Body of pancreas (tissue), 4 donors: ENCODE measurements at regions not wholly inside any gene's neighbourhood (a gene's known extent, or its start where the extent isn't known, plus 50 kb on each side); places are given as distances from the start of the nearest gene placed in this dataset.
"Not testable (repeated sequence)": the region's sequence is repeated elsewhere in the genome, so short reads cannot be mapped to it uniquely, and the experiment has no call there.

Source experiments
- ATAC-seq: fragments of 150-250 bp; one replicate; pipeline ENCODE4 v1.9.1; 2016
- DNase-seq, 4 donors: peaks; one replicate each; pipeline ENCODE4 v3.0.0-alpha.2; 2019
- H3K27ac ChIP-seq, 4 donors: fragments of 200-600 bp; sonication (generic); 1 replicate in 3 of 4; 2 replicates in 1 of 4; pipeline versions ENCODE4 v1.5.1 to v1.6.1; 2016 to 2019; ENCODE audit warnings: mild to moderate bottlenecking in 1 of 4, mixed read lengths in 1 of 4, moderate library complexity in 1 of 4
- H3K27me3 ChIP-seq, 2 donors: fragments of 200-600 bp; sonication (generic); one replicate each; pipeline ENCODE4 v1.6.0; 2016; ENCODE audit warnings: mild to moderate bottlenecking in 1 of 2
- H3K36me3 ChIP-seq, 2 donors: fragments of 200-600 bp; sonication (generic); replicated peaks in 1 of 2; 2 replicates each; pipeline ENCODE4 v1.5.1; 2016; ENCODE audit warnings: low read depth in 2 of 2; ENCODE audit not compliant: insufficient read depth in 1 of 2
- H3K4me1 ChIP-seq: fragments of 200-600 bp; sonication (generic); one replicate; pipeline ENCODE4 v1.6.0; 2016
- H3K4me3 ChIP-seq, 2 donors: fragments of 200-600 bp; sonication (generic); 1 replicate in 1 of 2; 2 replicates in 1 of 2; pipeline ENCODE4 v1.5.1; 2016 to 2019
- H3K9me3 ChIP-seq, 3 donors: fragments of 200-600 bp; sonication (generic); 1 replicate in 2 of 3; 2 replicates in 1 of 3; pipeline ENCODE4 v1.5.1; 2016
- CTCF ChIP-seq, 7 experiments: fragments of 450-650 bp in 4 of 7; fragments of 200-600 bp in 3 of 7; sonication (generic) in 3 of 7; IDR thresholded peaks; one replicate each; pipeline ENCODE4 v1.5.1; 2016 to 2019; ENCODE audit warnings: antibody characterized with exemption in 7 of 7
- POLR2A ChIP-seq, 3 donors: fragments of 450-650 bp; IDR thresholded peaks; one replicate each; pipeline ENCODE4 v1.6.1; 2016; ENCODE audit warnings: antibody characterized with exemption in 3 of 3, mild to moderate bottlenecking in 2 of 3
- WGBS, 2 donors: methylation state at CpG; one replicate each; pipeline ENCODE4 v1.1.5; 2017; 5-methylcytosine and 5-hydroxymethylcytosine counted together
- intact Hi-C: fragments of 100-400 bp; cut with DNase I; formaldehyde crosslinking; loops from one replicate; pipeline ENCODE4 v1.15.1; 2023

DNA sequence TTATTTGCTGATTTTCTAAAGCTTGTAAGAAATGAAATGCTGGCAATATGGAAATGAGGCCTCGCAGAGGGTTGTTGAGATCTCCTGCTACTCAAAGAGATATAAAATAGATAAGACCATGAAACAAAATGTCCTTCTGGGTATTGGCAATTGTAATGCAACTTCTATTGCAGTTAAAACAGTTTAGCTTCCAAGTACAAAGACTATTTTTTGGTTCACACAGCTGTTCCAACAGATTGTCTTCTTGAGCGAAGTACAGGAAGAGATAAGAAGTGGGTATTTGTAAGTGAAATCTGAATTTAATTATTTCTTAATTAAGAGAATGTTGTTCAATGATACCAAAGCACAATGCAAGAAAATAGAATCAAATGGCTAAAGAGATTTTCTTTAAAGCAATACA lies 801.5 kb upstream of the GBE1 start:
- TF ChIP-seq POLR2A (IDR thresholded peaks at IDR 0.05) (no peak), CTCF (IDR thresholded peaks at IDR 0.05) (no peak)
- Histone ChIP-seq H3K9me3 (no peaks in the 10 kb centered on the region), H3K36me3 (no peaks in the 10 kb centered on the region), H3K4me3 (no peak overlapping the region), H3K4me1 (no peaks in the 10 kb centered on the region), H3K27ac (no peak overlapping the region), H3K27me3 (no peaks in the 10 kb centered on the region)
- no peak for DNase-seq
- 42 to 65% methylated on average over 2 of the region's 2 CpGs for WGBS, 2 donors
- ATAC-seq = no peak
- intact Hi-C loops = no loop called here

DNA sequence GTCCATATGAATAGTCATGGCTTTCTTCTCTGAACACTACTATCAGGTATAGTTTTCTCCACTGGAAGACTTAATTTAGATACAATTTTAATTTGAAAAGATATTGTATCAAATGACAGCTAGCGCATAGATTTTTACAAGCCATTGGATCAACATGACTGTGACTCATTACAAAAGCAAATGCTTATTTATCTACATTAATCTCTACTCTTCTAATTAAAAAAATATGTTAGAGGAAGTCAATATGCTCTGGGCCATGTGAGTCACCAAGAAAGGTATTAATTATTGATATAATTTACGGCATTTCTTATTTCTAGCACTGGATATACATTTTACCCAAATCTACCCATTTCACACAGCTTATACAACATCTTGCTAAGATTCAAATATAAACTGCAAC lies 800.3 kb upstream of the GBE1 start:
- WGBS, 2 donors = 88 to 95% methylated on average over 2 of the region's 2 CpGs
- TF ChIP-seq POLR2A (IDR thresholded peaks at IDR 0.05) = no peak
- no peak for TF ChIP-seq CTCF (IDR thresholded peaks at IDR 0.05)
- ATAC-seq = no peak
- intact Hi-C loops = no loop called here
- no peak for DNase-seq
- no peaks in the 10 kb centered on the region for H3K27me3 ChIP-seq
- H3K4me1 ChIP-seq = no peaks in the 10 kb centered on the region
- H3K36me3 ChIP-seq = no peaks in the 10 kb centered on the region
- H3K9me3 ChIP-seq = no peaks in the 10 kb centered on the region
- no peak overlapping the region for H3K4me3 ChIP-seq
- H3K27ac ChIP-seq = no peak overlapping the region

GRCh38 chr3:82558081-82558480 lies 796.6 kb upstream of the GBE1 start:
- no peak for DNase-seq
- TF ChIP-seq POLR2A (IDR thresholded peaks at IDR 0.05) = no peak
- TF ChIP-seq CTCF (IDR thresholded peaks at IDR 0.05) = no peak
- no peaks in the 10 kb centered on the region for H3K36me3 ChIP-seq
- H3K27ac ChIP-seq = no peak overlapping the region
- WGBS, 2 donors = 44 to 56% methylated on average over 1 of the region's 1 CpG
- H3K9me3 ChIP-seq = no peaks in the 10 kb centered on the region
- ATAC-seq = no peak
- no peaks in the 10 kb centered on the region for H3K27me3 ChIP-seq
- intact Hi-C loops = no loop called here
- H3K4me3 ChIP-seq = no peak overlapping the region
- no peaks in the 10 kb centered on the region for H3K4me1 ChIP-seq

DNA sequence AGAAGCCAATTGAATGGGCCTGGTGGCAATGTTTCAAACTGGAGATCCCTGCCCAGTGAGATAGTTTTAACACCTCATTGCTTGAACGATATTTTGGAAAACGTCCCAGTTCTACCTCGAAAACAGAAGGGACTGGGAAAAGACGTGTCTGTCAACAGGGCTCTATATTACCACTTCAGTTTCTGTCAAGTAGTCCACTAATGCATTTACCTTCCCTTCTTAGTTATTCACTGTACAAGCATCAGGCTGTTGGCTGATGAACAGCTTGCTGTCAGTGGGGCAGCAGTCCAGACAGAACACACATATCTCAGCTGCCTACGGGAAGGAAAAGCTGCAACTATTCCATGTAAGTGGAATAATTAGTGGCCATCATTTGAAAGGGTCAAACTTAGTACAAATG lies 794.7 kb upstream of the GBE1 start:
- Histone ChIP-seq H3K9me3 (no peaks in the 10 kb centered on the region), H3K36me3 (no peaks in the 10 kb centered on the region), H3K27me3 (no peaks in the 10 kb centered on the region), H3K4me1 (no peaks in the 10 kb centered on the region), H3K27ac (no peak overlapping the region), H3K4me3 (no peak overlapping the region)
- TF ChIP-seq POLR2A (IDR thresholded peaks at IDR 0.05) (no peak), CTCF (IDR thresholded peaks at IDR 0.05) (no peak)
- no peak for DNase-seq
- WGBS, 2 donors = 66 to 72% methylated on average over 5 of the region's 5 CpGs
- no peak for ATAC-seq
- intact Hi-C loops = no loop called here

DNA sequence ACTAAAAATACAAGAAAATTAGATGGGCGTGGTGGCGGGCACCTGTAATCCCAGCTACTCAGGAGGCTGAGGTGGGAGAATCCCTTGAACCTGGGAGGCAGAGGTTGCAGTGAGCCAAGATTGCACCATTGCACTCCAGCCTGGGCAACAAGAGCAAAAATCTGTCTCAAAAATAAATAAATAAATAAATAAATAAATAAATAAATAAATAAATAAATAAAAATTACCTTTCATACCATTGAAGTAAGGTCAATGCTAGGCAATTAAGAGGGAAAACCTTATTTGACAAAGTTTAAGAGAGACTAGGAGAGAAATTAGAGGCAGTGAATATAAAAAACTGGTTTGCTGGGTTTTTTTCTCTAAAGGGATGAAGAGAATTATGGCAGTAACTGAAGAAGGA lies 781.1 kb upstream of the GBE1 start:
- H3K4me3 ChIP-seq, H3K36me3 ChIP-seq, H3K27me3 ChIP-seq, H3K4me1 ChIP-seq, intact Hi-C loops, DNase-seq, H3K27ac ChIP-seq, ATAC-seq, H3K9me3 ChIP-seq: not testable (repeated sequence)
- whole genome bisulfite sequencing, 2 donors = 91 to 95% methylated on average over 2 of the region's 2 CpGs
